GM23338 (cell line): ENCODE measurements at regions not wholly inside any gene's neighbourhood (a gene's known extent, or its start where the extent isn't known, plus 50 kb on each side); places are given as distances from the start of the nearest gene placed in this dataset.

ENCODE experiments used
- CREB1 ChIP-seq: fragments of 250-450 bp; sonication (Bioruptor Pico); IDR thresholded peaks from 2 replicates; pipeline ENCODE4 v1.5.0; 2020; ENCODE audit warnings: low read depth, mild to moderate bottlenecking, moderate library complexity
- EZH2 ChIP-seq: fragments of 200-600 bp; sonication (generic); IDR thresholded peaks from one replicate; pipeline ENCODE4 v1.8.0; 2017; ENCODE audit warnings: antibody characterized with exemption, mild to moderate bottlenecking, low read depth; ENCODE audit not compliant: unreplicated experiment
- EZH2phosphoT487 ChIP-seq: fragments of 200-600 bp; sonication (generic); IDR thresholded peaks from one replicate; pipeline ENCODE4 v1.8.1; 2018; ENCODE audit warnings: antibody characterized with exemption; ENCODE audit not compliant: unreplicated experiment
- JUNB ChIP-seq: IDR thresholded peaks from one replicate; pipeline ENCODE4 v1.6.1; 2016; ENCODE audit warnings: antibody characterized with exemption; ENCODE audit not compliant: unreplicated experiment
- NANOG ChIP-seq: IDR thresholded peaks from 2 replicates; pipeline ENCODE4 v1.6.1; 2016; ENCODE audit warnings: antibody characterized with exemption, borderline replicate concordance
- POLR2AphosphoS5 ChIP-seq: IDR thresholded peaks from 2 replicates; pipeline ENCODE4 v1.6.1; 2016; ENCODE audit warnings: antibody characterized with exemption, low read depth
- STAT1 ChIP-seq: IDR thresholded peaks from one replicate; pipeline ENCODE4 v1.6.1; 2016; ENCODE audit warnings: antibody characterized with exemption; ENCODE audit not compliant: unreplicated experiment
- ZNF114 ChIP-seq: fragments of 250-450 bp; sonication (Bioruptor Pico); IDR thresholded peaks from 2 replicates; pipeline ENCODE4 v1.5.0; 2020; ENCODE audit warnings: mild to moderate bottlenecking, moderate library complexity
- TF ChIP-seq, protein P1 (sequence below), 2 experiments: fragments of 200-600 bp in 1 of 2; sonication (generic) in 1 of 2; conservative IDR thresholded peaks; 2 replicates each; pipeline versions ENCODE4 v1.5.1 to v1.6.1; 2016 to 2017; ENCODE audit warnings: antibody characterized with exemption in 2 of 2, low read depth in 2 of 2, mild to moderate bottlenecking in 2 of 2, moderate library complexity in 1 of 2
- TF ChIP-seq, protein P2 (sequence below): IDR thresholded peaks from one replicate; pipeline ENCODE4 v1.6.1; 2018; ENCODE audit warnings: antibody characterized with exemption; ENCODE audit not compliant: unreplicated experiment
- TF ChIP-seq, protein P3 (sequence below): IDR thresholded peaks from 2 replicates; pipeline ENCODE4 v1.6.1; 2016; ENCODE audit warnings: antibody characterized with exemption

DNA sequence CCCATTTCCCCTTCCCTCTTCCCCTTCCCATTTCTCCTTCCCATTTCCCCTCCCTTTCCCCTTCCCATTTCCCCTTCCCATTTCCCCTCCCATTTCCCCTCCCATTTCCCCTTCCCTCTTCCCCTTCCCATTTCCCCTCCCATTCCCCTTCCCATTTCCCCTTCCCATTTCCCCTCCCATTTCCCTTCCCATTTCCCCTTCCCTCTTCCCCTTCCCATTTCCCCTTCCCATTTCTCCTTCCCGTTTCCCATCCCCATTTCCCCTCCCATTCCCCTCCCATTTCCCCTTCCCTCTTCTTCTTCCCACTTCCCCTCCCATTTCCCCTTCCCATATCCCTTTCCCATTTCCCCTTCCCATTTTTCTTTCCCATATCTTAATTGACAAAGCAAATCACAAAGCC, 109.0 kb downstream of the OLFM1 start:
- TF ChIP-seq, protein P1, sequence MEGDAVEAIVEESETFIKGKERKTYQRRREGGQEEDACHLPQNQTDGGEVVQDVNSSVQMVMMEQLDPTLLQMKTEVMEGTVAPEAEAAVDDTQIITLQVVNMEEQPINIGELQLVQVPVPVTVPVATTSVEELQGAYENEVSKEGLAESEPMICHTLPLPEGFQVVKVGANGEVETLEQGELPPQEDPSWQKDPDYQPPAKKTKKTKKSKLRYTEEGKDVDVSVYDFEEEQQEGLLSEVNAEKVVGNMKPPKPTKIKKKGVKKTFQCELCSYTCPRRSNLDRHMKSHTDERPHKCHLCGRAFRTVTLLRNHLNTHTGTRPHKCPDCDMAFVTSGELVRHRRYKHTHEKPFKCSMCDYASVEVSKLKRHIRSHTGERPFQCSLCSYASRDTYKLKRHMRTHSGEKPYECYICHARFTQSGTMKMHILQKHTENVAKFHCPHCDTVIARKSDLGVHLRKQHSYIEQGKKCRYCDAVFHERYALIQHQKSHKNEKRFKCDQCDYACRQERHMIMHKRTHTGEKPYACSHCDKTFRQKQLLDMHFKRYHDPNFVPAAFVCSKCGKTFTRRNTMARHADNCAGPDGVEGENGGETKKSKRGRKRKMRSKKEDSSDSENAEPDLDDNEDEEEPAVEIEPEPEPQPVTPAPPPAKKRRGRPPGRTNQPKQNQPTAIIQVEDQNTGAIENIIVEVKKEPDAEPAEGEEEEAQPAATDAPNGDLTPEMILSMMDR (conservative IDR thresholded peaks at IDR 0.05; ENCODE audit: low read depth in 2 of 2), result no peak
- TF ChIP-seq, protein P2, sequence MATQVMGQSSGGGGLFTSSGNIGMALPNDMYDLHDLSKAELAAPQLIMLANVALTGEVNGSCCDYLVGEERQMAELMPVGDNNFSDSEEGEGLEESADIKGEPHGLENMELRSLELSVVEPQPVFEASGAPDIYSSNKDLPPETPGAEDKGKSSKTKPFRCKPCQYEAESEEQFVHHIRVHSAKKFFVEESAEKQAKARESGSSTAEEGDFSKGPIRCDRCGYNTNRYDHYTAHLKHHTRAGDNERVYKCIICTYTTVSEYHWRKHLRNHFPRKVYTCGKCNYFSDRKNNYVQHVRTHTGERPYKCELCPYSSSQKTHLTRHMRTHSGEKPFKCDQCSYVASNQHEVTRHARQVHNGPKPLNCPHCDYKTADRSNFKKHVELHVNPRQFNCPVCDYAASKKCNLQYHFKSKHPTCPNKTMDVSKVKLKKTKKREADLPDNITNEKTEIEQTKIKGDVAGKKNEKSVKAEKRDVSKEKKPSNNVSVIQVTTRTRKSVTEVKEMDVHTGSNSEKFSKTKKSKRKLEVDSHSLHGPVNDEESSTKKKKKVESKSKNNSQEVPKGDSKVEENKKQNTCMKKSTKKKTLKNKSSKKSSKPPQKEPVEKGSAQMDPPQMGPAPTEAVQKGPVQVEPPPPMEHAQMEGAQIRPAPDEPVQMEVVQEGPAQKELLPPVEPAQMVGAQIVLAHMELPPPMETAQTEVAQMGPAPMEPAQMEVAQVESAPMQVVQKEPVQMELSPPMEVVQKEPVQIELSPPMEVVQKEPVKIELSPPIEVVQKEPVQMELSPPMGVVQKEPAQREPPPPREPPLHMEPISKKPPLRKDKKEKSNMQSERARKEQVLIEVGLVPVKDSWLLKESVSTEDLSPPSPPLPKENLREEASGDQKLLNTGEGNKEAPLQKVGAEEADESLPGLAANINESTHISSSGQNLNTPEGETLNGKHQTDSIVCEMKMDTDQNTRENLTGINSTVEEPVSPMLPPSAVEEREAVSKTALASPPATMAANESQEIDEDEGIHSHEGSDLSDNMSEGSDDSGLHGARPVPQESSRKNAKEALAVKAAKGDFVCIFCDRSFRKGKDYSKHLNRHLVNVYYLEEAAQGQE, result no peak
- TF ChIP-seq POLR2AphosphoS5 (no peak), JUNB (no peak), EZH2 (no peak), ZNF114 (no peak), CREB1 (no peak), EZH2phosphoT487 (no peak), STAT1 (no peak), NANOG (no peak)
- TF ChIP-seq, protein P3, sequence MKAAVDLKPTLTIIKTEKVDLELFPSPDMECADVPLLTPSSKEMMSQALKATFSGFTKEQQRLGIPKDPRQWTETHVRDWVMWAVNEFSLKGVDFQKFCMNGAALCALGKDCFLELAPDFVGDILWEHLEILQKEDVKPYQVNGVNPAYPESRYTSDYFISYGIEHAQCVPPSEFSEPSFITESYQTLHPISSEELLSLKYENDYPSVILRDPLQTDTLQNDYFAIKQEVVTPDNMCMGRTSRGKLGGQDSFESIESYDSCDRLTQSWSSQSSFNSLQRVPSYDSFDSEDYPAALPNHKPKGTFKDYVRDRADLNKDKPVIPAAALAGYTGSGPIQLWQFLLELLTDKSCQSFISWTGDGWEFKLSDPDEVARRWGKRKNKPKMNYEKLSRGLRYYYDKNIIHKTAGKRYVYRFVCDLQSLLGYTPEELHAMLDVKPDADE, result no peak
